ENCODE measurements at regions not wholly inside any gene's neighbourhood (a gene's known extent, or its start where the extent isn't known, plus 50 kb on each side); places are given as distances from the start of the nearest gene placed in this dataset.

- TF ChIP-seq CTCF (IDR thresholded peaks at IDR 0.05; ENCODE audit: insufficient read depth, low read depth, low read length, missing control alignments): no peak
- no peak overlapping the region for H3K4me3 ChIP-seq (ENCODE audit: low read length)
- no peak for DNase-seq (ENCODE audit: low read depth)
These were observed 91.1 kb upstream of the ARHGAP28 start for GRCh38 chr18:6638447-6638846.

- TF ChIP-seq CTCF (IDR thresholded peaks at IDR 0.05; ENCODE audit: insufficient read depth, low read depth, low read length, missing control alignments): no peak
- no peak overlapping the region for H3K4me3 ChIP-seq (ENCODE audit: low read length)
- DNase-seq (ENCODE audit: low read depth): no peak
These were observed 90.2 kb upstream of the ARHGAP28 start for GRCh38 chr18:6639305-6639704.

GRCh38 chr18:6644836-6645627 is 84.5 kb upstream of the ARHGAP28 start:
- DNase-seq (ENCODE audit: low read depth): no peak
- TF ChIP-seq CTCF (IDR thresholded peaks at IDR 0.05; ENCODE audit: insufficient read depth, low read depth, low read length, missing control alignments): no peak
- H3K4me3 ChIP-seq (ENCODE audit: low read length): no peak overlapping the region

GRCh38 chr18:6646801-6647200 is 82.7 kb upstream of the ARHGAP28 start:
- DNase-seq (ENCODE audit: low read depth): no peak
- no peak for TF ChIP-seq CTCF (IDR thresholded peaks at IDR 0.05; ENCODE audit: insufficient read depth, low read depth, low read length, missing control alignments)
- H3K4me3 ChIP-seq (ENCODE audit: low read length): no peak overlapping the region

GRCh38 chr18:6648581-6648980 is 80.9 kb upstream of the ARHGAP28 start:
- TF ChIP-seq CTCF (IDR thresholded peaks at IDR 0.05; ENCODE audit: insufficient read depth, low read depth, low read length, missing control alignments): no peak
- no peak overlapping the region for H3K4me3 ChIP-seq (ENCODE audit: low read length)
- DNase-seq (ENCODE audit: low read depth): peak; percentile 13

- no peak for TF ChIP-seq CTCF (IDR thresholded peaks at IDR 0.05; ENCODE audit: insufficient read depth, low read depth, low read length, missing control alignments)
- H3K4me3 ChIP-seq (ENCODE audit: low read length): no peak overlapping the region
- DNase-seq (ENCODE audit: low read depth): no peak
These were observed 79.9 kb upstream of the ARHGAP28 start for GRCh38 chr18:6649421-6650126.
